ENCODE measurements at regions not wholly inside any gene's neighbourhood (a gene's known extent, or its start where the extent isn't known, plus 50 kb on each side); places are given as distances from the start of the nearest gene placed in this dataset.

GRCh38 chr4:126960760-126961159 lies 672.0 kb upstream of the INTU start:
- Histone ChIP-seq H3K4me2 (replicated peaks; ENCODE audit: low read depth, low read length, poor library complexity, severe bottlenecking) (no peak overlapping the region), H3K79me2 (ENCODE audit: control insufficient read depth, insufficient read depth, low read length) (no peaks in the 10 kb centered on the region), H3K9ac (ENCODE audit: low read length) (no peak overlapping the region), H3K4me3 (ENCODE audit: control extremely low read depth in 1 of 5, extremely low read depth in 1 of 5, insufficient read depth in 1 of 5, low read depth in 2 of 5, low read length in 4 of 5) (no peak overlapping the region), H2AFZ (ENCODE audit: insufficient read depth, low read depth, low read length, poor library complexity, severe bottlenecking) (no peak overlapping the region), H4K20me1 (ENCODE audit: control insufficient read depth, insufficient read depth, low read length, poor library complexity, severe bottlenecking) (no peaks in the 10 kb centered on the region), H3K36me3 (replicated peaks in 1 of 2; ENCODE audit: control extremely low read depth in 1 of 2, control insufficient read depth in 1 of 2, extremely low read depth in 1 of 2, insufficient read depth in 2 of 2, low read length in 1 of 2) (no peaks in the 10 kb centered on the region), H3K27ac (ENCODE audit: low read length in 2 of 2) (no peak overlapping the region), H3K4me1 (ENCODE audit: control insufficient read depth in 2 of 2, insufficient read depth in 2 of 2, low read length in 2 of 2) (no peaks in the 10 kb centered on the region), H3K9me3 (ENCODE audit: control extremely low read depth in 1 of 3, control insufficient read depth in 2 of 3, insufficient read depth in 1 of 3, low read length in 2 of 3) (peaks cover 0 to 10% (median 0%) of the 10 kb centered on the region in 3 donors), H3K27me3 (replicated peaks in 1 of 4; ENCODE audit: control extremely low read depth in 1 of 4, control insufficient read depth in 3 of 4, insufficient read depth in 4 of 4, low read length in 3 of 4) (no peaks in the 10 kb centered on the region)
- TF ChIP-seq CTCF (IDR thresholded peaks at IDR 0.05) = no peak
- ChIA-PET POLR2A (no interaction called here), CTCF (no interaction called here)
- intact Hi-C loops (cut with micrococcal nuclease) = no loop called here
- Mint-ChIP-seq H3K9me3 (ENCODE audit: insufficient read depth) (no peaks in the 10 kb centered on the region), H3K4me1 (no peaks in the 10 kb centered on the region), H3K4me3 (no peak overlapping the region), H3K27me3 (no peaks in the 10 kb centered on the region), H3K27ac (no peak overlapping the region)
- DNase-seq (no peak), ATAC-seq (ENCODE audit: low read depth) (no peak)

GRCh38 chr4:126961661-126962060 lies 671.1 kb upstream of the INTU start:
- intact Hi-C loops (cut with micrococcal nuclease) = no loop called here
- ATAC-seq (ENCODE audit: low read depth) (no peak), DNase-seq (no peak)
- no peak overlapping the region for H3K9ac ChIP-seq (ENCODE audit: low read length)
- ChIA-PET POLR2A (no interaction called here), CTCF (no interaction called here)
- H3K9me3 Mint-ChIP-seq (ENCODE audit: insufficient read depth) = no peaks in the 10 kb centered on the region
- H2AFZ ChIP-seq (ENCODE audit: insufficient read depth, low read depth, low read length, poor library complexity, severe bottlenecking) = no peak overlapping the region
- H3K4me1 ChIP-seq (ENCODE audit: control insufficient read depth in 2 of 2, insufficient read depth in 2 of 2, low read length in 2 of 2) = no peaks in the 10 kb centered on the region
- H3K4me2 ChIP-seq (replicated peaks; ENCODE audit: low read depth, low read length, poor library complexity, severe bottlenecking) = no peak overlapping the region
- H3K27ac ChIP-seq (ENCODE audit: low read length in 2 of 2) = no peak overlapping the region
- no peaks in the 10 kb centered on the region for H3K4me1 Mint-ChIP-seq
- no peaks in the 10 kb centered on the region for H3K27me3 Mint-ChIP-seq
- H3K79me2 ChIP-seq (ENCODE audit: control insufficient read depth, insufficient read depth, low read length) = no peaks in the 10 kb centered on the region
- TF ChIP-seq EZH2 (IDR thresholded peaks at IDR 0.05; ENCODE audit: borderline replicate concordance, insufficient read depth, low read depth, low read length, poor library complexity, severe bottlenecking) = no peak
- TF ChIP-seq CTCF (IDR thresholded peaks at IDR 0.05) = no peak
- no peaks in the 10 kb centered on the region for H3K36me3 ChIP-seq (replicated peaks in 1 of 2; ENCODE audit: control extremely low read depth in 1 of 2, control insufficient read depth in 1 of 2, extremely low read depth in 1 of 2, insufficient read depth in 2 of 2, low read length in 1 of 2)
- no peaks in the 10 kb centered on the region for H3K27me3 ChIP-seq (replicated peaks in 1 of 4; ENCODE audit: control extremely low read depth in 1 of 4, control insufficient read depth in 3 of 4, insufficient read depth in 4 of 4, low read length in 3 of 4)
- no peak overlapping the region for H3K4me3 ChIP-seq (ENCODE audit: control extremely low read depth in 1 of 5, extremely low read depth in 1 of 5, insufficient read depth in 1 of 5, low read depth in 2 of 5, low read length in 4 of 5)
- H3K9me3 ChIP-seq (ENCODE audit: control extremely low read depth in 1 of 3, control insufficient read depth in 2 of 3, insufficient read depth in 1 of 3, low read length in 2 of 3) = peaks cover 0 to 1% (median 0%) of the 10 kb centered on the region in 3 donors
- no peak overlapping the region for H3K4me3 Mint-ChIP-seq
- H3K27ac Mint-ChIP-seq = no peak overlapping the region
- 89% methylated on average over 1 of the region's 1 CpG for WGBS (ENCODE audit: insufficient coverage)
- H4K20me1 ChIP-seq (ENCODE audit: control insufficient read depth, insufficient read depth, low read length, poor library complexity, severe bottlenecking) = no peaks in the 10 kb centered on the region

All from B cell (primary cell).